ENCODE measurements at regions not wholly inside any gene's neighbourhood (a gene's known extent, or its start where the extent isn't known, plus 50 kb on each side); places are given as distances from the start of the nearest gene placed in this dataset.
"Not testable (repeated sequence)": the region's sequence is repeated elsewhere in the genome, so short reads cannot be mapped to it uniquely, and the experiment has no call there.

GRCh38 chr1:38658883-38659282 is 200.7 kb downstream of the RRAGC start:
- DNase-seq = no peak

DNA sequence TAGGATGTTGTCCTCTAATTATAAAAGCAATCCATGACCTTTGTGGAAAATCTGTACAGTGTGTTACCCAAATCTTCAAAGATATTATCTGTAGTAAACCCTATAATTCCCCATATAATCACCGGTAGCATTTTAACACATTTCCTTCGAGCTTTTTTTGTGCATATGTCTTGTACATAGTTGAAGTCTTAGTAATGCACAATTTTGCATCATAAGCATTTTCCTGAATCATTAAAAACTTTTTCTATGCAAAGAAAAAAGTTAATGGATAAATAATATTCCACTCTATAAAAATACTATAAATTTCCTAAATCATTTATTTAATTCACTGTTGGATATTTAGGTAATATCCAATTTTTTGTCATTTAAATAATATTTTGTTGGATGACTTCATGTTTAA is 201.7 kb downstream of the RRAGC start:
- no peak for DNase-seq

DNA sequence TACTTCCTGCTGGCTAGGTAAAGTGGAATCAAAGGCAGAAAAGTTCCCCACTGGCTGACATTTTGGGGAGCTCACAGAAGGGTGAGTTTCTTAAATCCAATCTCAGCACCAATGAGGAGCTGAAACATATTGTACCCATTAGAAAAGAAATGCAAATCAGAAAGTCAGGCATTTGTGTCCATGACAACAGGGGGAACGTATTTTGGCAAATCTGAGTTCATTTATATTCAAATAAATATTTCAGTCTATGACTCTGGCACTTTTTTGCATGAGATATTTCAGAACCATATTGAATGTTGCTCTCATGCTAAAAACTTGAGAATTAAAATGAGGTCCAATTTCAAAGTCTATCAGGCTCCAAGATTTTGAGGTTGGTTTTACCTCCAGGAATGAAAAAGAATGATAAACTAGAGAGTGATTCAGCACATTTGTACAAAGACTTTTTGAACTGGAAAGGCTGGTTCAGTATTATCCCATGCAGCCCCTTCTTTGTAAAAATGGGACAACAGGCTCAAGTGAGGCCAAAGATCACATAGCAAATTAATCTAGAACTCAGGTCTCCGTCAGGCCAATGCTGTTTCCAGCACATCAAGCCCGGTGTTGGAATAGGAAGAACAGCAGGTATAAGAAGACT is 202.2 kb downstream of the RRAGC start:
- DNase-seq = no peak

DNA sequence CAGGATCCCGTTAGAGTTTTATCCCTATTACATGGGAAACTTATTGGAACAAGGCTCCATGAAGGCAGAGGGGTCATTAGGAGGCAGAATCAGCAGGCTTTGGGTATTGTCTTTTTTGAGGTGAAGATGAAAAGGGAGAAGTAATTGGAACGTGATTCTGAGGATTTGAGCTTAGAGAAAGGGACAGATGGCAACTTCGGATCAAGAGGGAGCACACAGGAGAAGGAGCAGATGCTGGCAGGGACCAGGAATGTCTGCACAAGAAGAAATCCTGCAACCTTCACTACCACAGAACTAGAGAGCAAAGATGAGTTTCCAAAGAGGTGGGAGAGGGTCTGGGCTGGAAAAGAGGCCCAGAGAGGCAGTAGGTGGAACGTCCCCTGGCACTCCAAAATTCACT is 202.8 kb downstream of the RRAGC start:
- DNase-seq = no peak

GRCh38 chr1:38652217-38652616 is 207.4 kb downstream of the RRAGC start:
- DNase-seq = no peak

GRCh38 chr1:38651669-38652068 is 207.9 kb downstream of the RRAGC start:
- no peak for DNase-seq

GRCh38 chr1:38648417-38648816 is 211.2 kb downstream of the RRAGC start:
- no peak for DNase-seq

DNA sequence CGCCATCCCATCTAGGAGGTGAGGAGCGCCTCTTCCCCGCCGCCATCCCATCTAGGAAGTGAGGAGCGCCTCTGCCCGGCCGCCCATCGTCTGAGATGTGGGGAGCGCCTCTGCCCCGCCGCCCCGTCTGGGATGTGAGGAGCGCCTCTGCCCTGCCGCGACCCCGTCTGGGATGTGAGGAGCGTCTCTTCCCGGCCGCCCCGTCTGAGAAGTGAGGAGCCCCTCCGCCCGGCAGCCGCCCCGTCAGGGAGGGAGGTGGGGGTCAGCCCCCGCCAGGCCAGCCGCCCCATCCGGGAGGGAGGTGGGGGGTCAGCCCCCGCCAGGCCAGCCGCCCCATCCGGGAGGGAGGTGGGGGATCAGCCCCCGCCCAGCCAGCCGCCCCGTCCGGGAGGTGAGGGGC is 212.2 kb downstream of the RRAGC start:
- not testable (repeated sequence) for DNase-seq

DNA sequence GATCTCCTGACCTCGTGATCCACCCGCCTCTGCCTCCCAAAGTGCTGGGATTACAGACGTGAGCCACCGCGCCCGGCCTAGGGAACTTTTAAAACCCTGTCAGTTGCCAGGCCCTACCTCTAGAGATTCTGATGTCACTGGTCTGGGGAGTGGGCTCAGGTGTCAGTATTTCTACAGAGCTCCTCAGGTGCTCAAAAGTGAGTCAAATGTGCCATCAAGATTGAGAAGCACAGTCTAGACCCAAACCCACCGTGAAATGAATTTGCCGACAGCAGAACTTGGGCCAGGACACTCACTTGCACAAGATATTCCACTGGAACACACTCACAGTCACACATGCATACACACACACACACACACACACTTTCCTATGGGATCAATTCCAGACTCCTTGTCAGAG is 215.5 kb downstream of the RRAGC start:
- DNase-seq = no peak

GRCh38 chr1:38641661-38642060 is 217.9 kb downstream of the RRAGC start:
- DNase-seq = no peak

- no peak for DNase-seq
These were observed 219.2 kb downstream of the RRAGC start for GRCh38 chr1:38640371-38640770.

GRCh38 chr1:38628241-38628640 is 231.3 kb downstream of the RRAGC start:
- no peak for DNase-seq

DNA sequence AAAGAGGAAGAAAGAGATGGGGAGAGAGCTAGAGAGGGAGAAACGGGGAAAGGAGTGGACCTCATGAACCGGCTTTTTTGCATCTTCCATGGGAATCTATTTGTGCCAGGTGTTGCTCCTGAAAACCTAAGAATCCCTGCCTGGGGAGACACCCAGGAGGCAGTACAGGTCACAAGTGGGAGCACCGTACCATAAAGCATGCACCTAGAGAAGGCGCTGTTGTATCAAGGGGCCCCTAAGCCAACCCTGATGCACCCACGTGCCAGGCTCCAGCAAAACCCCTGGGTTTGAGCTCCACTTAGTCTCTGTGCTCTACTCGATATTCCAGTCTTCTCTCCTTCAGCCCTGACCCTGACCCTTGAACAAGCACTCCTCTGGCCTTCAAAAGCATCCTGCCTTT is 233.6 kb downstream of the RRAGC start:
- DNase-seq = no peak

DNA sequence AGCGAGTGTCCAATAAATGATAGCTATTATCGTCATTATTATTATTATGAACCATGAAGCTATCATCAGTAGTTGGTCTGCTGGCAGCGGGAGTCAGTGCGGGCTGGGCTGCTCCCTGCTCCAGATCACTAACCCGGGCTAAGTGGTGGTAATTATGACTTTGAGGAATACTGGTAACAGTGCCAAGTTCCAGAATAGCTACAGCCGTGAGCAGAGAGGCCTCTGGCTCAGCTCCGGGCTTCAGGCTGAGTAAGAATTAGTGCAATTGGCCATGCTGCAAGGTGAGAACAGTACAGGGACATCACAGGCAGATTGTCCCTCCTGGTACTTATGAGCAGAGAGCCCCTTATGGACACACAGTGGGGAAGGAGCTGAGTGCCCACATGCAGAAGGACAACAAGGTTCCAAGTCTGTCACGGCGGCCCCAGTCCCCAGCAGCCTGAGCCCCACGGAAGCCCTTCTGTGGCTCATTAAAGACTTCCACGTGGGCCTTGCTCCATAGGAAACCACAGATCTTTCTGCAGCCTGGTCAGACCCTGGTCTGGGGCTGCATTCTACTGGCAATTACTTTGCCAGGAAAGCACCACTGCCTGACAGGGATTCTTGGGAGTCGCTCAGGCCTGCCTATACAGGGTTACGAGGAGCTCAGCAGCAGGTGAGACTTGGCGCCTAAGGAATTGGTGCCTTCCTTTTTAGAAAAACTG is 235.1 kb downstream of the RRAGC start:
- no peak for DNase-seq

- no peak for DNase-seq
These were observed 236.0 kb downstream of the RRAGC start for GRCh38 chr1:38623529-38623928.

GRCh38 chr1:38622197-38622596 is 237.4 kb downstream of the RRAGC start:
- DNase-seq = no peak

DNA sequence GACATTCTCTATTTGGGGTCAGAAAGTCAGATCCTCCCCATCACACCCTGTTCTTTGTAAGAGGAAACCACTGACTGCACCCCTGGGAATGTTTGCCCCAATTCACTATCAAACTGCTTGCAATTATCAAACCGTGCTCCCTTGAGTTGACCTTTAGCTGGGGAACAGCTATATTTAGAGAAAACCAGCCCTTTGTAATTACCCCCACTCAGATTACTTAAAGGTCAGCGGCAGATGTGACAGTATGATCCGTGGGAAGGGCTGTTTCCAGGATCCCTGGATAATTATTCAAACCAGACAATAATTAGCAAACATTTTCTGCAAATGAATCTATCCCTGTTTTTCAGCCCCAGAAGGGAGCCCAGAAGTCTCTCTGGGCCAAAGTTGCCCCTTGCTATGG is 242.7 kb downstream of the RRAGC start:
- DNase-seq = no peak

DNA sequence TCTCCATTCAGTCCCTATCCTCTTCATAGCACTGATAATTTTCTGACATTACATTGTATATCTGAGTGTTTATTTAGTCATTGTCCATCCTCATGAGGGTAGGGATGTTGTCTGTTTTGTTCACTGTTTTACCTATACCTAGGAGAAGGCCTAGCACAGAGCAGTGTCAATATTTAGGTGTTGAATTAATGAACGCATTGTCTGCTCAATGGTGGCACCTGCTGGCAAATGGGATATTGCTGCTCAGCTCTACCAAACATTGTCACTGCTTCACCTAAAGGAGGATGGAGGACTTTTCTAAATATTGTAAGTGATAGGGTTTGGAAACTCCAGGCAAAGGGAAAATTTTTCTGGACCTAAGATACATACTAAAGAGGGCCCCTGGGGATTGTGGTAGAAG is 243.9 kb downstream of the RRAGC start:
- no peak for DNase-seq

GRCh38 chr1:38614861-38615260 is 244.7 kb downstream of the RRAGC start:
- DNase-seq = no peak

DNA sequence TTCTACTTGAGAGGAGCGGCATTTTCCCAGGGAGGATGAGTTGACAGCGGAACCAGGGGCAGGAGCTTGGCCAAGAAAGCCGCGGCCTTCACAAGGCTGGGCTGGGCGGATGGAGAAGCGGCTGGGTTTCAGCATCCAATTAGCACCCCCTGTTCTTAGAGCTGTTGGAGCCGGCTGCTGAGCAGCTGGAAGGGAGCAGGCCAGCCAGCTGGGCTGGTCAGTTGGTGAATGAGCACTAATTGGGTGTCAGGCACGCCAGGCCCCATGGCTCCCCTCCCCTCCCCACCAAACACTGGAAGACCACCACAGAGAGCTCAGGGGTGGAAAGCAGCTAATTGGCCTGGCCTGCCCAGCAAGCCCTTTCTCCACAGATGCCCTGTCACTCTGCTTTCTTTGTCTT is 245.6 kb downstream of the RRAGC start:
- no peak for DNase-seq

GRCh38 chr1:38612951-38613350 is 246.6 kb downstream of the RRAGC start:
- DNase-seq = no peak

- no peak for DNase-seq
These were observed 247.8 kb downstream of the RRAGC start for GRCh38 chr1:38611664-38612211.

DNA sequence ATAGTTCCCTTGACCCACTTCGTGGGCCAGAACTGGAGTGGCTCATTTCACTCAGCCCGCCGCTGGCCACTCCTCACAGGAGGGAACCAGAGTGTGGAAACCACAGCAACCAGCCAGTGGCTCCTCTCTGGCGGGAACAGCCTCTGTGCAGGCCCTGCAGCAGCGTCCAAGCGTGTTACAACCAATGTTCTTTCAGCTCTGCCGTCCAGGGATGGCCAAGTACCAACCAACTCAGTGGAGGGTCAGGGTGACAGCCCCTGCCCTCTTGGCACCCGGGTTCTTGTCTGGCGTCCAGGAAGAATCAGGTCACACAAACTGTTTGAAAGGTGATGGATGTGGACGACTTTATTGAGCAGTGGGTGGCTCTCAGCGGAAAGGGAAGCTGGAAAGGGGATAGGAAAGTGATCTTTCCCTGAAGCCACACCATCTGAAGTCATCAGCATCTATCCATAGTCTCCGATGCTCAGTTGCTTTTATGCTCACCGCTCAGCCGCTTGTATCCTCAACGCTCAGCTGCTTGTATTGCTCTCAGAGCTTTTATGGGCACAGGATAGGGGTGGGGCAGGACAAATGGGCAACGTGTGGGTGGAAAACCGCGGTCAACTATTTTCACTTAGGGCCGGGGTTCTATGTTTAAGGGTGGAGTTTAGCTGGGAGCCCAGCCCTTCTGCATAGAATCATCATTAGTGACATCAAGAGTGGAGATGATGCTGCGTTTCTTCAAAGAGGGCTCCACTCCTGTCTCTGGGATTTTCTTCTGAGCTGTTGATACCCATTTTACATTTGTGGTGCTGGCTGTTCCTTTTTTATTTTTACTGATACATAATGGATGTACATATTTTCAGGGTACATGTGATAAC is 250.2 kb downstream of the RRAGC start:
- DNase-seq = no peak

All from activated gamma-delta T cell treated with Interleukin-2 at 50 U/mL for 16 hours (primary cell).